ENCODE measurements at regions not wholly inside any gene's neighbourhood (a gene's known extent, or its start where the extent isn't known, plus 50 kb on each side); places are given as distances from the start of the nearest gene placed in this dataset.

DNA sequence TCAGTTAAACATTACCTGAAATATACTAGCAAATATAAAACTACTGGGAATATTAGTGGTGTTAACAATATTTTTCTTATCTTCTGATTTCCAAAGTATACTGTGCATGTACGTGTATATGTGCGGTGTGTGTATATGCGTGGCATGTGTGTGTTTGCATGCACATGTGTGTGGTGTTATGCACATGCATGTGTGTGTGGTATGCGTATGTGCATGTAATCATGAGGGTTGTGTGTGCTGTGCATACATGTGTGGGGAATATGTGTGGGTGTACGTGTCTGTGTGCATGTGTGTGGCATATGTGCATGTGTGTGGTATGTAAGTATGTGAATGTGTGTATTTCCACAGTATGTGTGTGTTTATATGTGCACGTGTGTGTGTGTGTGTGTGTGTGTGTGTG is 640.2 kb downstream of the TSN start:
- Histone ChIP-seq H3K4me1 (ENCODE audit: low read depth) (no peaks in the 10 kb centered on the region), H3K4me3 (no peak overlapping the region), H3K27ac (no peak overlapping the region), H3K27me3 (no peaks in the 10 kb centered on the region), H3K9me3 (ENCODE audit: low read depth) (no peaks in the 10 kb centered on the region), H3K36me3 (no peaks in the 10 kb centered on the region)
- TF ChIP-seq, protein P1, sequence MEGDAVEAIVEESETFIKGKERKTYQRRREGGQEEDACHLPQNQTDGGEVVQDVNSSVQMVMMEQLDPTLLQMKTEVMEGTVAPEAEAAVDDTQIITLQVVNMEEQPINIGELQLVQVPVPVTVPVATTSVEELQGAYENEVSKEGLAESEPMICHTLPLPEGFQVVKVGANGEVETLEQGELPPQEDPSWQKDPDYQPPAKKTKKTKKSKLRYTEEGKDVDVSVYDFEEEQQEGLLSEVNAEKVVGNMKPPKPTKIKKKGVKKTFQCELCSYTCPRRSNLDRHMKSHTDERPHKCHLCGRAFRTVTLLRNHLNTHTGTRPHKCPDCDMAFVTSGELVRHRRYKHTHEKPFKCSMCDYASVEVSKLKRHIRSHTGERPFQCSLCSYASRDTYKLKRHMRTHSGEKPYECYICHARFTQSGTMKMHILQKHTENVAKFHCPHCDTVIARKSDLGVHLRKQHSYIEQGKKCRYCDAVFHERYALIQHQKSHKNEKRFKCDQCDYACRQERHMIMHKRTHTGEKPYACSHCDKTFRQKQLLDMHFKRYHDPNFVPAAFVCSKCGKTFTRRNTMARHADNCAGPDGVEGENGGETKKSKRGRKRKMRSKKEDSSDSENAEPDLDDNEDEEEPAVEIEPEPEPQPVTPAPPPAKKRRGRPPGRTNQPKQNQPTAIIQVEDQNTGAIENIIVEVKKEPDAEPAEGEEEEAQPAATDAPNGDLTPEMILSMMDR (IDR thresholded peaks at IDR 0.05; ENCODE audit: low read depth, low read length): no peak
- no peak for DNase-seq (ENCODE audit: low read depth in 1 of 2, low spot score in 1 of 2)

DNA sequence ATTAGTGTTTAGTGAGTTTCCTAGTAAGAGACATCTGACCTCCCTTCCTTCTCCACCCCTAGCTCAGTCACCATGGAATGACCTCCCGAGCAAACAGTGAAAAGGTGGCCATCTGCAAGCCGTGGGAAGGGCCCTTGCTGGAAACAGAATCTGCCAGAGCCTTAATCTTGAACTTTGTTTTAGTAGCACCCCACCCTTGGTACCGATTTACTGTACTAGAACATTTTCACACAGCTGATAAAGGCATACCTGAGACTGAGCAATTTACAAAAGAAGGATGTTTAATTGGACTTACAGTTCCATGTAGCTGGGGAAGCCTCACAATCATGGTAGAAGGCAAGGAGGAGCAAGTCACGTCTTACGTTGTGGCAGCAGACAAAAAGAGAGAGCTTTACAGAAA is 655.8 kb downstream of the TSN start:
- DNase-seq (ENCODE audit: low read depth in 1 of 2, low spot score in 1 of 2): no peak
- Histone ChIP-seq H3K9me3 (ENCODE audit: low read depth) (no peaks in the 10 kb centered on the region), H3K36me3 (no peaks in the 10 kb centered on the region), H3K4me3 (no peak overlapping the region), H3K4me1 (ENCODE audit: low read depth) (no peaks in the 10 kb centered on the region), H3K27me3 (no peaks in the 10 kb centered on the region), H3K27ac (no peak overlapping the region)
- TF ChIP-seq, protein P1 (IDR thresholded peaks at IDR 0.05; ENCODE audit: low read depth, low read length): no peak

DNA sequence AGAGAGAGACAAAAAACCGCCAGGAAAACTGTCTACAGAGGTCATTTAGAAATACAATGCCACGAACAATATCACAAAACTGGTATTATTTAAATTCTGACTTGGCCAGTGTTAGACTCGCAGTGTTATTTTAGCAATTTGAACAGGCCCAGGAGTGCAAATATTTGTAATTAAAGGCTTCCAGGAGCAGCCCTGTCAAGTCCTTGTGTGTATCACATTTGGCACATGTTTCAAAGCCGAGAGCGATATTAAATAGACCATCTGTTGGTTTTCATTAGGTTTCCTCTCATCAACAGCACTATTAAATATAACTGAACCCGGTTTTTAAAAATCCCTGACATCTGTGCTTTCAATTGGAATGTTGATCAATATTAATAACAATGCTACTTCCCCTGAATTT is 656.9 kb downstream of the TSN start:
- TF ChIP-seq, protein P1 (IDR thresholded peaks at IDR 0.05; ENCODE audit: low read depth, low read length): no peak
- Histone ChIP-seq H3K36me3 (no peaks in the 10 kb centered on the region), H3K27me3 (no peaks in the 10 kb centered on the region), H3K4me1 (ENCODE audit: low read depth) (no peaks in the 10 kb centered on the region), H3K9me3 (ENCODE audit: low read depth) (no peaks in the 10 kb centered on the region), H3K27ac (no peak overlapping the region), H3K4me3 (no peak overlapping the region)
- no peak for DNase-seq (ENCODE audit: low read depth in 1 of 2, low spot score in 1 of 2)

DNA sequence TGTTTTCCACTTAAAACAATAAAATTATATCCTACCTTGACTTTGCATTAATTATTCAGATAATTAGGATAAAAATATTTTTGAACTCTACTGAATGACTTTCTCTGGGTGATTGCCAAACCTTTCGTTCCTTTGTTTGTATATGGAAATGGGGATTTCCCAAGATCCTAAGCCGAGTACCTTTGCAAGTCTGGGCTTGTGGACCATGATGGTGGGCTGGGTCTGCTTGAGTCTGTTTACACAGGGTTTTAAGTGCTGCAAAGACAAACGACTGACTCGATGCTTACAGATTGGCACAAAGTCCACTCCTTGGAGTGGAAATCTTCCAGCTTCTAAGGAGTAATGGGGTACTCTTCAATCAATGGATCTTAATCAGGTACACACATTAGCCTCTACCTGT is 659.5 kb downstream of the TSN start:
- Histone ChIP-seq H3K9me3 (ENCODE audit: low read depth) (no peaks in the 10 kb centered on the region), H3K36me3 (no peaks in the 10 kb centered on the region), H3K27ac (no peak overlapping the region), H3K27me3 (no peaks in the 10 kb centered on the region), H3K4me1 (ENCODE audit: low read depth) (no peaks in the 10 kb centered on the region), H3K4me3 (no peak overlapping the region)
- no peak for DNase-seq (ENCODE audit: low read depth in 1 of 2, low spot score in 1 of 2)
- TF ChIP-seq, protein P1 (IDR thresholded peaks at IDR 0.05; ENCODE audit: low read depth, low read length): no peak

DNA sequence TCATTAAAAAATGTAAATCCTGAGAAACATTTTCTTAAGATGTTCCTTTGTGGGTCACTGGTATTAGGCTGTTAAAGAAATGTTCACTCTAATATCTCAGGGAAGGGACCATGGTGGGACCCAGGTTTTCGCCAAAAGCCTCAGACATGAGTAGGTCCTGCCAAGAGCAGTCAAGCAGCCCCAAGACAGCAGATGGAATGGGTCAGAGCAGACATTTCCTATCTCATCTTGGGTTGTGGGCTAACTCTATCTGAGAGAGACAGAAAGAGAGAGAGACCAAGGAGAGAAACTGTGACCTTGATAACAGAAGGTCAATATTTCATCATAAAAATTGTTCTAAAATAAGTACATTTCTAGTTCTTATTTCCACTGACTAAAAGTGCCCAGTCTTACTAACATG is 661.7 kb downstream of the TSN start:
- H3K4me1 ChIP-seq (ENCODE audit: low read depth): no peaks in the 10 kb centered on the region
- peak in 1 of 2 donors; percentile 24 for DNase-seq (ENCODE audit: low read depth in 1 of 2, low spot score in 1 of 2)
- H3K9me3 ChIP-seq (ENCODE audit: low read depth): no peaks in the 10 kb centered on the region
- H3K36me3 ChIP-seq: no peaks in the 10 kb centered on the region
- TF ChIP-seq, protein P1 (IDR thresholded peaks at IDR 0.05; ENCODE audit: low read depth, low read length): no peak
- no peaks in the 10 kb centered on the region for H3K27me3 ChIP-seq
- H3K27ac ChIP-seq: no peak overlapping the region
- no peak overlapping the region for H3K4me3 ChIP-seq

DNA sequence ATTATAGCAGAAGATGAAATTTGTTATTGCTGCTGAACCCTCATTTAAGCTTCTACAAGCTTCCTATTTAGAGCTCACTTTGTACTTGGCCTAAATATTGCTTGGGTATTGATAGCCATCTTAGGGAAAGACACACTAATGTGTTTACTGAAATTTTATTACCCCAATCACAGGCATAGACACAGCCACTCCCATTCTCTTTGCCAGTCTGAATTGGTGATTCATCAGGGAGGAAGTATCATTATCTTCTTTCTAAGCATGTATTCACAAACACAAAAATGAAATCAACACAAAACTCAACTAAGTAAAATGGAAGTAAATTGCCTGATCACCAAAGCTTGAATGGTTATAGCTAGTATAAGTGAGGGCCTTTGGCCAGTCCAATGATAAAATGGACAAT is 666.3 kb downstream of the TSN start:
- DNase-seq (ENCODE audit: low read depth in 1 of 2, low spot score in 1 of 2): no peak
- H3K27me3 ChIP-seq: no peaks in the 10 kb centered on the region
- H3K9me3 ChIP-seq (ENCODE audit: low read depth): no peaks in the 10 kb centered on the region
- TF ChIP-seq, protein P1 (IDR thresholded peaks at IDR 0.05; ENCODE audit: low read depth, low read length): no peak
- no peaks in the 10 kb centered on the region for H3K36me3 ChIP-seq
- no peak overlapping the region for H3K4me3 ChIP-seq
- H3K27ac ChIP-seq: no peak overlapping the region
- H3K4me1 ChIP-seq (ENCODE audit: low read depth): no peaks in the 10 kb centered on the region
